PC-3 (cell line): ENCODE measurements at regions not wholly inside any gene's neighbourhood (a gene's known extent, or its start where the extent isn't known, plus 50 kb on each side); places are given as distances from the start of the nearest gene placed in this dataset.

Experiments
- CTCF ChIP-seq: fragments of 300-600 bp; sonication (generic); conservative IDR thresholded peaks from 2 replicates; pipeline ENCODE4 v1.5.1; 2017; ENCODE audit warnings: antibody characterized with exemption, low read depth, mild to moderate bottlenecking, low read length
- EZH2 ChIP-seq: fragments of 300-600 bp; sonication (generic); IDR thresholded peaks from one replicate; pipeline ENCODE4 v1.6.1; 2017; ENCODE audit warnings: antibody characterized with exemption, mild to moderate bottlenecking, low read length; ENCODE audit not compliant: unreplicated experiment
- EZH2phosphoT487 ChIP-seq: fragments of 300-600 bp; sonication (generic); IDR thresholded peaks from 2 replicates; pipeline ENCODE4 v1.6.1; 2018; ENCODE audit warnings: mild to moderate bottlenecking, antibody characterized with exemption, low read length, borderline replicate concordance

GRCh38 chr3:72261566-72262564 is 476.9 kb upstream of the PROK2 start:
- TF ChIP-seq CTCF, result no peak
- no peak for TF ChIP-seq EZH2
- no peak for TF ChIP-seq EZH2phosphoT487
